Endothelial cell of umbilical vein (primary cell): ENCODE measurements at regions not wholly inside any gene's neighbourhood (a gene's known extent, or its start where the extent isn't known, plus 50 kb on each side); places are given as distances from the start of the nearest gene placed in this dataset.
"Not testable (repeated sequence)": the region's sequence is repeated elsewhere in the genome, so short reads cannot be mapped to it uniquely, and the experiment has no call there.

Experiments used
- BruUV-seq: library from RNA; stranded (reverse); fragments of 400-500 nt; replicated peaks from 2 replicates; lab custom pipeline; 2021; lab: Mats Ljungman, UMichigan
- CTCF ChIA-PET: fragments of 300-600, 350-600 bp; sonication (Branson Sonifier 250); formaldehyde crosslinking; loops from one replicate; lab custom pipeline; 2021; ENCODE audit warnings: antibody characterized with exemption, inconsistent platforms; lab: Charles Lee
- POLR2A ChIA-PET: fragments of 300-600, 350-600 bp; sonication (Branson Sonifier 250); formaldehyde crosslinking; loops from one replicate; lab custom pipeline; 2021; ENCODE audit warnings: antibody characterized with exemption, inconsistent platforms; lab: Charles Lee
- DNase-seq: peaks from one replicate; pipeline ENCODE4 v3.0.0-alpha.2; 2011; ENCODE audit warnings: low read depth, low spot score
- FAIRE-seq: peaks from 2 replicates; lab custom pipeline; 2011; peaks lifted over from hg19 to GRCh38; lab: Jason Lieb, UNC
- H2AFZ ChIP-seq: 2 replicates; pipeline ENCODE4 v1.6.0; 2012; ENCODE audit warnings: low read depth, low read length, control low read depth, inconsistent platforms
- H3K27ac ChIP-seq: 2 replicates; pipeline ENCODE4 v1.5.1; 2011; ENCODE audit warnings: low read depth, mild to moderate bottlenecking, control low read depth, low read length, moderate library complexity; ENCODE audit not compliant: insufficient read depth
- H3K27me3 ChIP-seq, 2 experiments: 2 replicates each; pipeline versions ENCODE4 v1.6.0 to v1.6.1; 2011; ENCODE audit warnings: low read length in 2 of 2, mixed read lengths in 1 of 2; ENCODE audit not compliant: control insufficient read depth in 2 of 2, insufficient read depth in 2 of 2
- H3K36me3 ChIP-seq, 2 experiments: 2 replicates in 1 of 2; 3 replicates in 1 of 2; pipeline ENCODE4 v1.5.1; 2011; ENCODE audit warnings: low read length in 2 of 2, mild to moderate bottlenecking in 1 of 2, moderate library complexity in 1 of 2; ENCODE audit not compliant: control insufficient read depth in 2 of 2, insufficient read depth in 2 of 2; ENCODE audit errors: extremely low read depth in 1 of 2
- H3K4me1 ChIP-seq: 3 replicates; pipeline ENCODE4 v1.5.1; 2011; ENCODE audit warnings: mild to moderate bottlenecking, low read length; ENCODE audit not compliant: control insufficient read depth, insufficient read depth; ENCODE audit errors: extremely low read depth
- H3K4me2 ChIP-seq: 2 replicates; pipeline ENCODE4 v1.6.1; 2011; ENCODE audit warnings: low read length, control low read depth, mixed read lengths; ENCODE audit not compliant: insufficient read depth
- H3K4me3 ChIP-seq, 3 experiments: fragments of 200-600 bp in 1 of 3; sonication (generic), shearing (Covaris generic) in 1 of 3; replicated peaks in 1 of 3; 2 replicates each; pipeline ENCODE4 v1.5.1; 2011 to 2016; ENCODE audit warnings: control low read depth in 3 of 3, low read length in 3 of 3, mild to moderate bottlenecking in 2 of 3, inconsistent platforms in 1 of 3, low read depth in 1 of 3, moderate library complexity in 1 of 3; ENCODE audit not compliant: insufficient read depth in 1 of 3
- H3K79me2 ChIP-seq: 2 replicates; pipeline ENCODE4 v1.6.0; 2012; ENCODE audit warnings: low read length, inconsistent platforms; ENCODE audit not compliant: control insufficient read depth, insufficient read depth
- H3K9ac ChIP-seq: replicated peaks from 2 replicates; pipeline ENCODE3; 2011; ENCODE audit warnings: low read length, control low read depth; ENCODE audit not compliant: insufficient read depth; ENCODE audit errors: extremely low read depth
- H3K9me1 ChIP-seq: replicated peaks from 3 replicates; pipeline ENCODE4 v1.6.0; 2011; ENCODE audit warnings: mild to moderate bottlenecking, low read length; ENCODE audit not compliant: control insufficient read depth, insufficient read depth; ENCODE audit errors: extremely low read depth
- H3K9me3 ChIP-seq: replicated peaks from 2 replicates; pipeline ENCODE4 v1.5.1; 2012; ENCODE audit warnings: low read length, inconsistent platforms; ENCODE audit not compliant: control insufficient read depth, insufficient read depth
- H4K20me1 ChIP-seq: replicated peaks from 2 replicates; pipeline ENCODE3; 2011; ENCODE audit warnings: mild to moderate bottlenecking, low read length; ENCODE audit not compliant: control insufficient read depth, insufficient read depth; ENCODE audit errors: extremely low read depth
- dilution Hi-C: fragments of 300-500 bp; cut with MboI; formaldehyde crosslinking; loops from one replicate; pipeline ENCODE4 v1.15.0; 2019; ENCODE audit warnings: low sequenced_read_pairs; ENCODE audit not compliant: extremely low pct_ligation_motif_present
- intact Hi-C: fragments of 100-400 bp; cut with micrococcal nuclease; formaldehyde crosslinking; loops from one replicate; pipeline ENCODE4 v1.10.0; 2022

- H3K9me3 ChIP-seq, H4K20me1 ChIP-seq, BruUV-seq, CTCF ChIA-PET, POLR2A ChIA-PET, FAIRE-seq, H3K27me3 ChIP-seq, H3K27ac ChIP-seq, H3K4me2 ChIP-seq, H2AFZ ChIP-seq, H3K9me1 ChIP-seq, H3K9ac ChIP-seq, DNase-seq, intact Hi-C loops, H3K36me3 ChIP-seq, H3K4me1 ChIP-seq, H3K79me2 ChIP-seq, H3K4me3 ChIP-seq, dilution Hi-C loops: not testable (repeated sequence)
Measured at GRCh38 chr16:29137894-29138662, 153.2 kb downstream of the LAT start.

DNA sequence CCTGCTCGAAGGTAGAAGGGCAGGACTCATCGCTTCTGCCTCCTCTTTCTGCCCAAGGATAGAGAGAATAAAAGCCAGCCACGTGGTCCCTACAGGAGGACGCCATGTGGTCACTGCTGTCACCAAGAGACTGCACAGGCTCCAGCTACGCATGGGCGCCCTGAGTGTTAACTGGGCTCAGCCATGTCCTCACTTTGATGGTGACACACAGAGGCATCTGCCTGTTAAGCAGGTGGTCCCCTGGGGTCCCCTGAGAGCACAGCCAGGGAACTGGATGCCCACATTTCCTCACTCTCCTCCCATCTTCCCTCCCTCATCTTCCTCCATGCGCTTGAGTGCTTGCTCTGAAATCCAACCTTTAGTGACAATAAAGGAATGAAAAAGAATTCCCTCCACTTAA lies 152.6 kb downstream of the LAT start:
- CTCF ChIA-PET, H3K9me1 ChIP-seq, H4K20me1 ChIP-seq, DNase-seq, intact Hi-C loops, H3K27me3 ChIP-seq, H3K36me3 ChIP-seq, H2AFZ ChIP-seq, POLR2A ChIA-PET, FAIRE-seq, H3K4me2 ChIP-seq, H3K9ac ChIP-seq, H3K4me3 ChIP-seq, H3K9me3 ChIP-seq, H3K79me2 ChIP-seq, BruUV-seq, dilution Hi-C loops, H3K27ac ChIP-seq, H3K4me1 ChIP-seq: not testable (repeated sequence)

- H3K79me2 ChIP-seq, H3K4me3 ChIP-seq, DNase-seq, H3K4me1 ChIP-seq, CTCF ChIA-PET, BruUV-seq, FAIRE-seq, H3K36me3 ChIP-seq, H3K9ac ChIP-seq, POLR2A ChIA-PET, H3K27ac ChIP-seq, H2AFZ ChIP-seq, H3K9me3 ChIP-seq, H3K4me2 ChIP-seq, intact Hi-C loops, H3K27me3 ChIP-seq, H3K9me1 ChIP-seq, H4K20me1 ChIP-seq, dilution Hi-C loops: not testable (repeated sequence)
Measured at GRCh38 chr16:29136916-29137315, 152.1 kb downstream of the LAT start.

- BruUV-seq, H3K79me2 ChIP-seq, DNase-seq, dilution Hi-C loops, H3K9me1 ChIP-seq, H3K4me3 ChIP-seq, CTCF ChIA-PET, H3K9ac ChIP-seq, POLR2A ChIA-PET, H3K27me3 ChIP-seq, H3K4me2 ChIP-seq, H3K9me3 ChIP-seq, H4K20me1 ChIP-seq, intact Hi-C loops, H3K27ac ChIP-seq, H3K36me3 ChIP-seq, H3K4me1 ChIP-seq, FAIRE-seq, H2AFZ ChIP-seq: not testable (repeated sequence)
Measured at GRCh38 chr16:29136046-29136696, 151.3 kb downstream of the LAT start.
